Body of pancreas (tissue), 4 donors: ENCODE measurements at regions not wholly inside any gene's neighbourhood (a gene's known extent, or its start where the extent isn't known, plus 50 kb on each side); places are given as distances from the start of the nearest gene placed in this dataset.

Source experiments
- POLR2A ChIP-seq, 3 donors: fragments of 450-650 bp; IDR thresholded peaks; one replicate each; pipeline ENCODE4 v1.6.1; 2016; ENCODE audit warnings: antibody characterized with exemption in 3 of 3, mild to moderate bottlenecking in 2 of 3
- TF ChIP-seq, protein P1 (sequence below), 7 experiments: fragments of 450-650 bp in 4 of 7; fragments of 200-600 bp in 3 of 7; sonication (generic) in 3 of 7; IDR thresholded peaks; one replicate each; pipeline ENCODE4 v1.5.1; 2016 to 2019; ENCODE audit warnings: antibody characterized with exemption in 7 of 7

DNA sequence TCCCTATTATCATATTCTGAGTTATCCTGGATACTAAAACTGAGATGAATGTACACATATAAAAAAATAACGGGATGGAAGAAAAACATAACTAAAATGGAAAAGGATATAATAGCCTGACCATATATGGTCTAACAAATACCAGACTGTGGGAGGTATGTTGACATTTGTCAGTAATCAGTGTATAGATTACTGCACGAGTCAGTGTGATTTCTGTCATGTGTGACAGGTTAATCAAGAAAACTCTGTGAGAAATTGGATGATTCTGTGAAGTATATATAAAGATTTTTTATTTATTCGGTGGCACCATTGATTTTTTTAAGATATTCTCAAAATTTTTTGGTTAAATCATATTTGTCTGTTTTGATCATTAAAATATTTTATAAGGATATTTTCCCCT, 547.3 kb upstream of the B3GALT2 start:
- no peak for TF ChIP-seq POLR2A (IDR thresholded peaks at IDR 0.05)
- TF ChIP-seq, protein P1, sequence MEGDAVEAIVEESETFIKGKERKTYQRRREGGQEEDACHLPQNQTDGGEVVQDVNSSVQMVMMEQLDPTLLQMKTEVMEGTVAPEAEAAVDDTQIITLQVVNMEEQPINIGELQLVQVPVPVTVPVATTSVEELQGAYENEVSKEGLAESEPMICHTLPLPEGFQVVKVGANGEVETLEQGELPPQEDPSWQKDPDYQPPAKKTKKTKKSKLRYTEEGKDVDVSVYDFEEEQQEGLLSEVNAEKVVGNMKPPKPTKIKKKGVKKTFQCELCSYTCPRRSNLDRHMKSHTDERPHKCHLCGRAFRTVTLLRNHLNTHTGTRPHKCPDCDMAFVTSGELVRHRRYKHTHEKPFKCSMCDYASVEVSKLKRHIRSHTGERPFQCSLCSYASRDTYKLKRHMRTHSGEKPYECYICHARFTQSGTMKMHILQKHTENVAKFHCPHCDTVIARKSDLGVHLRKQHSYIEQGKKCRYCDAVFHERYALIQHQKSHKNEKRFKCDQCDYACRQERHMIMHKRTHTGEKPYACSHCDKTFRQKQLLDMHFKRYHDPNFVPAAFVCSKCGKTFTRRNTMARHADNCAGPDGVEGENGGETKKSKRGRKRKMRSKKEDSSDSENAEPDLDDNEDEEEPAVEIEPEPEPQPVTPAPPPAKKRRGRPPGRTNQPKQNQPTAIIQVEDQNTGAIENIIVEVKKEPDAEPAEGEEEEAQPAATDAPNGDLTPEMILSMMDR (IDR thresholded peaks at IDR 0.05), result no peak
